ENCODE measurements at regions not wholly inside any gene's neighbourhood (a gene's known extent, or its start where the extent isn't known, plus 50 kb on each side); places are given as distances from the start of the nearest gene placed in this dataset.

DNA sequence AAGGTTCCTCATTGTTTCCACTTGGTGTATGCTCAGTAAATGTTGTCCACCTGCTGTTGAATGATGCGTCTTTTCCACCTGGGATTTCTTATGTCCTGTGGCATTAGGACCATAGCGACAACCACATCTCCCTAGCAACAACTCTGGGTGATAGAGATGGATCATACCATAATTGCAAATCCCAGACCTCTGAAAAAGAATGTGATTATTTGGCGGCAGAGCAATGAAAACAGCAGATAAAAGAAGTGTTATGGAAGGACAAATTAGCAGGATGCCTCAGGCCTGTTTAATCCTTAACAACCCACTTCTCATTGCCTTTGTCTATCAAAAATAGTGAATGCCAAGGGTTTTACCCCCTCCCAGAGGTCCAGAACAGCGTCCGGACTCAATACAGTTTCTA is 278.9 kb downstream of the TSN start:
- TF ChIP-seq, protein P1, sequence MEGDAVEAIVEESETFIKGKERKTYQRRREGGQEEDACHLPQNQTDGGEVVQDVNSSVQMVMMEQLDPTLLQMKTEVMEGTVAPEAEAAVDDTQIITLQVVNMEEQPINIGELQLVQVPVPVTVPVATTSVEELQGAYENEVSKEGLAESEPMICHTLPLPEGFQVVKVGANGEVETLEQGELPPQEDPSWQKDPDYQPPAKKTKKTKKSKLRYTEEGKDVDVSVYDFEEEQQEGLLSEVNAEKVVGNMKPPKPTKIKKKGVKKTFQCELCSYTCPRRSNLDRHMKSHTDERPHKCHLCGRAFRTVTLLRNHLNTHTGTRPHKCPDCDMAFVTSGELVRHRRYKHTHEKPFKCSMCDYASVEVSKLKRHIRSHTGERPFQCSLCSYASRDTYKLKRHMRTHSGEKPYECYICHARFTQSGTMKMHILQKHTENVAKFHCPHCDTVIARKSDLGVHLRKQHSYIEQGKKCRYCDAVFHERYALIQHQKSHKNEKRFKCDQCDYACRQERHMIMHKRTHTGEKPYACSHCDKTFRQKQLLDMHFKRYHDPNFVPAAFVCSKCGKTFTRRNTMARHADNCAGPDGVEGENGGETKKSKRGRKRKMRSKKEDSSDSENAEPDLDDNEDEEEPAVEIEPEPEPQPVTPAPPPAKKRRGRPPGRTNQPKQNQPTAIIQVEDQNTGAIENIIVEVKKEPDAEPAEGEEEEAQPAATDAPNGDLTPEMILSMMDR (IDR thresholded peaks at IDR 0.05), result no peak
- TF ChIP-seq POLR2A (IDR thresholded peaks at IDR 0.05), result no peak

Measured in ovary (tissue), 3 donors.